ENCODE measurements at regions not wholly inside any gene's neighbourhood (a gene's known extent, or its start where the extent isn't known, plus 50 kb on each side); places are given as distances from the start of the nearest gene placed in this dataset.

DNA sequence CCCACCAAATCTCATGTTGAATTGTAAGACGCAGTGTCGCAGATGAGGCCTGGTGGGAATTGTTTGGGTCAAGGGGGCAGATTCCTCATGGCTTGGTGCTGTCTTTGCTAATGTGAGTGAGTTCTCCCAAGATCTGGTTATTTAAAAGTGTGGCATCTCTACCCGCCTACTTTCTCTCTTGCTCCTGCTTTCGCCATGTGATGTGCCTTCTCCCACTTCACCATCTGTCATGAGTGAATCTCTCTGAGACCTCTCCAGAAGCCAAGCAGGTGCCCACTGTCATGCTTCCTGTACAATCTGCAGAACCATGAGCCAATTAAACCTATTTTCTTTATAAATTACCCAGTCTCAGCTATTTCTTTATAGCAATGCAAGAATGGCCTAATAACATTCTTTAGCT, 246.6 kb upstream of the CDH20 start:
- no peaks in the 10 kb centered on the region for H3K36me3 ChIP-seq (ENCODE audit: control insufficient read depth, insufficient read depth, low read length)
- no peak for DNase-seq (ENCODE audit: low read depth in 2 of 2)
- H3K79me2 ChIP-seq (ENCODE audit: control insufficient read depth, insufficient read depth, low read length), result no peaks in the 10 kb centered on the region
- H4K20me1 ChIP-seq (ENCODE audit: control insufficient read depth, extremely low read depth, insufficient read depth, low read length), result no peaks in the 10 kb centered on the region
- no peaks in the 10 kb centered on the region for H3K9me3 ChIP-seq (ENCODE audit: control insufficient read depth, insufficient read depth, low read depth, low read length)
- no peak overlapping the region for H3K4me2 ChIP-seq (ENCODE audit: extremely low read depth, insufficient read depth, low read length)
- no peak overlapping the region for H3K4me3 ChIP-seq (replicated peaks in 1 of 4; ENCODE audit: control extremely low read depth in 1 of 4, insufficient read depth in 1 of 4, low read depth in 3 of 4, low read length in 4 of 4)
- H3K9ac ChIP-seq (ENCODE audit: insufficient read depth, low read length), result no peak overlapping the region
- no peak overlapping the region for H3K27ac ChIP-seq (ENCODE audit: insufficient read depth, low read length)
- no peaks in the 10 kb centered on the region for H3K4me1 ChIP-seq (ENCODE audit: control insufficient read depth, extremely low read depth, insufficient read depth, low read length)
- H2AFZ ChIP-seq (ENCODE audit: low read length), result no peak overlapping the region
- H3K27me3 ChIP-seq (ENCODE audit: control insufficient read depth, insufficient read depth, low read length), result no peaks in the 10 kb centered on the region
- TF ChIP-seq EZH2 (IDR thresholded peaks at IDR 0.05; ENCODE audit: low read length, missing control alignments), result no peak
- TF ChIP-seq, protein P1, sequence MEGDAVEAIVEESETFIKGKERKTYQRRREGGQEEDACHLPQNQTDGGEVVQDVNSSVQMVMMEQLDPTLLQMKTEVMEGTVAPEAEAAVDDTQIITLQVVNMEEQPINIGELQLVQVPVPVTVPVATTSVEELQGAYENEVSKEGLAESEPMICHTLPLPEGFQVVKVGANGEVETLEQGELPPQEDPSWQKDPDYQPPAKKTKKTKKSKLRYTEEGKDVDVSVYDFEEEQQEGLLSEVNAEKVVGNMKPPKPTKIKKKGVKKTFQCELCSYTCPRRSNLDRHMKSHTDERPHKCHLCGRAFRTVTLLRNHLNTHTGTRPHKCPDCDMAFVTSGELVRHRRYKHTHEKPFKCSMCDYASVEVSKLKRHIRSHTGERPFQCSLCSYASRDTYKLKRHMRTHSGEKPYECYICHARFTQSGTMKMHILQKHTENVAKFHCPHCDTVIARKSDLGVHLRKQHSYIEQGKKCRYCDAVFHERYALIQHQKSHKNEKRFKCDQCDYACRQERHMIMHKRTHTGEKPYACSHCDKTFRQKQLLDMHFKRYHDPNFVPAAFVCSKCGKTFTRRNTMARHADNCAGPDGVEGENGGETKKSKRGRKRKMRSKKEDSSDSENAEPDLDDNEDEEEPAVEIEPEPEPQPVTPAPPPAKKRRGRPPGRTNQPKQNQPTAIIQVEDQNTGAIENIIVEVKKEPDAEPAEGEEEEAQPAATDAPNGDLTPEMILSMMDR (conservative IDR thresholded peaks at IDR 0.05 in 1 of 2, IDR thresholded peaks at IDR 0.05 in 1 of 2; ENCODE audit: low read depth in 1 of 2, low read length in 2 of 2), result no peak

DNA sequence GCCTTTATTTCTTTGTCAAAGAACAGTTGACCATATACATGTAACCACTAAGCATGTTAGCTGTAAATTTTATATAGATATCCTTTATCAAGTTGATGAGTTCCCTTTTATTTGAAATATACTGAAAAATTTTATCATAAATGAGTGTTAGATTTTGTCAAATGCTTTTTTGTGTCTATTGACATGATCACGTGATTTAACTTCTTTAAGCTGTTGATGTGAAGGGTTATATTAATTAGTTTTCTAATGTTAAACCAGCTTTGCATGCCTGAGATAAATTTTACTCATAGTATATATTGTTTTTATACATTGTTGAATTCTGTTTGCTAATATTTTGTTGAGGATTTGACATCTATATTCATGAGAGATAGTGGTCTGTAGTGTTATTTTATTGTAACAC, 241.9 kb upstream of the CDH20 start:
- H3K4me3 ChIP-seq (replicated peaks in 1 of 4; ENCODE audit: control extremely low read depth in 1 of 4, insufficient read depth in 1 of 4, low read depth in 3 of 4, low read length in 4 of 4), result no peak overlapping the region
- H4K20me1 ChIP-seq (ENCODE audit: control insufficient read depth, extremely low read depth, insufficient read depth, low read length), result no peaks in the 10 kb centered on the region
- TF ChIP-seq, protein P1 (conservative IDR thresholded peaks at IDR 0.05 in 1 of 2, IDR thresholded peaks at IDR 0.05 in 1 of 2; ENCODE audit: low read depth in 1 of 2, low read length in 2 of 2), result no peak
- no peak for TF ChIP-seq EZH2 (IDR thresholded peaks at IDR 0.05; ENCODE audit: low read length, missing control alignments)
- no peaks in the 10 kb centered on the region for H3K9me3 ChIP-seq (ENCODE audit: control insufficient read depth, insufficient read depth, low read depth, low read length)
- H3K4me2 ChIP-seq (ENCODE audit: extremely low read depth, insufficient read depth, low read length), result no peak overlapping the region
- H3K79me2 ChIP-seq (ENCODE audit: control insufficient read depth, insufficient read depth, low read length), result no peaks in the 10 kb centered on the region
- H3K27me3 ChIP-seq (ENCODE audit: control insufficient read depth, insufficient read depth, low read length), result no peaks in the 10 kb centered on the region
- H3K36me3 ChIP-seq (ENCODE audit: control insufficient read depth, insufficient read depth, low read length), result no peaks in the 10 kb centered on the region
- H3K27ac ChIP-seq (ENCODE audit: insufficient read depth, low read length), result no peak overlapping the region
- no peak overlapping the region for H2AFZ ChIP-seq (ENCODE audit: low read length)
- no peak for DNase-seq (ENCODE audit: low read depth in 2 of 2)
- H3K4me1 ChIP-seq (ENCODE audit: control insufficient read depth, extremely low read depth, insufficient read depth, low read length), result no peaks in the 10 kb centered on the region
- H3K9ac ChIP-seq (ENCODE audit: insufficient read depth, low read length), result no peak overlapping the region

DNA sequence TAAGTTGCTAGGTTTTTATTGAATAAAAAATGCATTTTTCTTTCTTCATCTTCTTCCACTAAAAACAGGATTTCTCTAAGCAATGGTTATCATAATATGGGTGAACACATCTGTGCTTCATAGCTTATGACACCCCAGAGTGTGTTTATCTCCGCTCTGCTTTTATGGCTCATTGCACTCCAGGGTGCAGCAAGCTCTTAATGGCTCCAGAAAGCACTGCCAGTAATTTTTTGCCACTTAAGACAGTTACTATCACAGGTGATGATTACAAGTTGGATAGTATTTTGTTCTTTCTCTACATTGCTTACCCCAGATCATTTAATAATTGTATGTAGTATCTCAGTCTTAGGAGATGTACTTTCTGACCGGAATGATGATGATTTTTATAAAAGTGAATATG, 239.3 kb upstream of the CDH20 start:
- Histone ChIP-seq H3K9ac (ENCODE audit: insufficient read depth, low read length) (no peak overlapping the region), H3K4me3 (replicated peaks in 1 of 4; ENCODE audit: control extremely low read depth in 1 of 4, insufficient read depth in 1 of 4, low read depth in 3 of 4, low read length in 4 of 4) (no peak overlapping the region), H3K27me3 (ENCODE audit: control insufficient read depth, insufficient read depth, low read length) (no peaks in the 10 kb centered on the region), H2AFZ (ENCODE audit: low read length) (no peak overlapping the region), H3K79me2 (ENCODE audit: control insufficient read depth, insufficient read depth, low read length) (no peaks in the 10 kb centered on the region), H3K9me3 (ENCODE audit: control insufficient read depth, insufficient read depth, low read depth, low read length) (no peaks in the 10 kb centered on the region), H3K4me2 (ENCODE audit: extremely low read depth, insufficient read depth, low read length) (no peak overlapping the region), H4K20me1 (ENCODE audit: control insufficient read depth, extremely low read depth, insufficient read depth, low read length) (no peaks in the 10 kb centered on the region), H3K27ac (ENCODE audit: insufficient read depth, low read length) (no peak overlapping the region), H3K4me1 (ENCODE audit: control insufficient read depth, extremely low read depth, insufficient read depth, low read length) (no peaks in the 10 kb centered on the region), H3K36me3 (ENCODE audit: control insufficient read depth, insufficient read depth, low read length) (no peaks in the 10 kb centered on the region)
- no peak for DNase-seq (ENCODE audit: low read depth in 2 of 2)
- TF ChIP-seq, protein P1 (conservative IDR thresholded peaks at IDR 0.05 in 1 of 2, IDR thresholded peaks at IDR 0.05 in 1 of 2; ENCODE audit: low read depth in 1 of 2, low read length in 2 of 2), result no peak

All from fibroblast of lung (primary cell).